Activated CD4-positive, alpha-beta memory T cell treated with anti-CD3 and anti-CD28 coated beads, Interleukin-2, amount 10 ng/mL, durations not matched to agents 7 days and 5 days (primary cell): ENCODE measurements at regions not wholly inside any gene's neighbourhood (a gene's known extent, or its start where the extent isn't known, plus 50 kb on each side); places are given as distances from the start of the nearest gene placed in this dataset.
"Not testable (repeated sequence)": the region's sequence is repeated elsewhere in the genome, so short reads cannot be mapped to it uniquely, and the experiment has no call there.

ENCODE experiments used
- CTCF ChIA-PET: fragments of 350-600 bp; sonication (Branson Sonifier 250); formaldehyde crosslinking; loops from one replicate; lab custom pipeline; 2021; ENCODE audit warnings: antibody characterized with exemption, inconsistent platforms; lab: Charles Lee
- POLR2A ChIA-PET: fragments of 350-600 bp; sonication (Branson Sonifier 250); formaldehyde crosslinking; loops from one replicate; lab custom pipeline; 2021; ENCODE audit warnings: antibody characterized with exemption; lab: Charles Lee
- DNase-seq: peaks from one replicate; pipeline ENCODE4 v3.0.0-alpha.2; 2020
- H3K27ac Mint-ChIP-seq: one replicate; pipeline ENCODE4 v1.8.0; 2021; ENCODE audit warnings: mild to moderate bottlenecking, mixed read lengths
- H3K27me3 Mint-ChIP-seq: one replicate; pipeline ENCODE4 v1.8.0; 2021; ENCODE audit warnings: mixed read lengths
- H3K36me3 Mint-ChIP-seq: one replicate; pipeline ENCODE4 v1.8.0; 2021; ENCODE audit warnings: low read depth, mixed read lengths
- H3K4me1 Mint-ChIP-seq: one replicate; pipeline ENCODE4 v1.8.0; 2021; ENCODE audit warnings: mixed read lengths
- H3K4me3 Mint-ChIP-seq: one replicate; pipeline ENCODE4 v1.8.0; 2021; ENCODE audit warnings: mild to moderate bottlenecking, mixed read lengths
- H3K9me3 Mint-ChIP-seq: one replicate; pipeline ENCODE4 v1.8.0; 2021; ENCODE audit warnings: mixed read lengths

- H3K9me3 Mint-ChIP-seq, H3K27ac Mint-ChIP-seq, H3K27me3 Mint-ChIP-seq, H3K4me3 Mint-ChIP-seq, CTCF ChIA-PET, H3K36me3 Mint-ChIP-seq, H3K4me1 Mint-ChIP-seq, POLR2A ChIA-PET, DNase-seq: not testable (repeated sequence)
These were observed 86.2 kb upstream of the ADCY2 start for GRCh38 chr5:7309715-7310114.

DNA sequence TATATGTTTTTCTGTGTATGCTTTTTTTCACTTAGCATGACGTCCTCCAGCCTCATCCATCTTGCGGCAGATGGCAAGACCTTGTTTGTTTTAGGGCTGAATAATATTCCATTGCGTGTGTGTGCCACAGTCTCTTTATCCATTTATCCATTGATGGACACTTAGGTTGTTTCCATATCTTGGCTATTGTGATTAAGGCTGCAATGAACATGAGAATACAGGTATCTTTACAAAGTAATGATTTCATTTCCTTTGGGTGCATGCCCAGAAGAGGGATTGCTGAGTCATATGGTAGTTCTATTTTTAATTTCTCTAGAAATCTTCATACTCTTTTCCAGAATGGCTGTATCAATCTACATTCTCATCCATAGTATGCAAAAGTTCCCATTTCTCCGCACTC is 85.3 kb upstream of the ADCY2 start:
- H3K9me3 Mint-ChIP-seq, H3K27ac Mint-ChIP-seq, H3K36me3 Mint-ChIP-seq, H3K4me1 Mint-ChIP-seq, H3K4me3 Mint-ChIP-seq, POLR2A ChIA-PET, CTCF ChIA-PET, H3K27me3 Mint-ChIP-seq, DNase-seq: not testable (repeated sequence)

- no peak overlapping the region for H3K27ac Mint-ChIP-seq
- no peak overlapping the region for H3K4me3 Mint-ChIP-seq
- no peak for DNase-seq
- no peaks in the 10 kb centered on the region for H3K27me3 Mint-ChIP-seq
- ChIA-PET POLR2A (no interaction called here), CTCF (no interaction called here)
- H3K4me1 Mint-ChIP-seq: no peaks in the 10 kb centered on the region
- no peaks in the 10 kb centered on the region for H3K36me3 Mint-ChIP-seq
- no peaks in the 10 kb centered on the region for H3K9me3 Mint-ChIP-seq
These were observed 80.8 kb upstream of the ADCY2 start for GRCh38 chr5:7315118-7315517.

DNA sequence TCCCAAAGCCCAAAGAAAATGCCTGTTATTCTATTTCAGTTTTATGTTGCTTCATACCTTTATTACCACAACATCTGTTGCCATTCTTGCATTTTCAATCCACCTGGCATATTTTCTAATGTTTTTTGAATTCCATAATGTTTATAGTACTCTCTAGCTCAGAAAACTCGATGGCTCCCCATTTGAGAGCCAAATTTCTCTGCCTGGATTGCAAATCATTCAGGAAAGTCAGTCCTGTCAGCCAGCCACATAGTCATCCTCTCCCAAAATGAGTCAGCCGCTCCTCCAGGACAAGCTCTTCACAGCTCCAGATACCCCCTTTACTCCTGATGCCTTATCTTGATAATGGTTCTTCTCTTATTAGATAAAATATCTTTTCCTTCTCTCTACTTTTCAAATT is 78.2 kb upstream of the ADCY2 start:
- Mint-ChIP-seq H3K36me3 (no peaks in the 10 kb centered on the region), H3K27ac (no peak overlapping the region), H3K9me3 (no peaks in the 10 kb centered on the region), H3K27me3 (no peaks in the 10 kb centered on the region), H3K4me1 (no peaks in the 10 kb centered on the region), H3K4me3 (no peak overlapping the region)
- no peak for DNase-seq
- CTCF ChIA-PET: no interaction called here
- POLR2A ChIA-PET: no interaction called here

DNA sequence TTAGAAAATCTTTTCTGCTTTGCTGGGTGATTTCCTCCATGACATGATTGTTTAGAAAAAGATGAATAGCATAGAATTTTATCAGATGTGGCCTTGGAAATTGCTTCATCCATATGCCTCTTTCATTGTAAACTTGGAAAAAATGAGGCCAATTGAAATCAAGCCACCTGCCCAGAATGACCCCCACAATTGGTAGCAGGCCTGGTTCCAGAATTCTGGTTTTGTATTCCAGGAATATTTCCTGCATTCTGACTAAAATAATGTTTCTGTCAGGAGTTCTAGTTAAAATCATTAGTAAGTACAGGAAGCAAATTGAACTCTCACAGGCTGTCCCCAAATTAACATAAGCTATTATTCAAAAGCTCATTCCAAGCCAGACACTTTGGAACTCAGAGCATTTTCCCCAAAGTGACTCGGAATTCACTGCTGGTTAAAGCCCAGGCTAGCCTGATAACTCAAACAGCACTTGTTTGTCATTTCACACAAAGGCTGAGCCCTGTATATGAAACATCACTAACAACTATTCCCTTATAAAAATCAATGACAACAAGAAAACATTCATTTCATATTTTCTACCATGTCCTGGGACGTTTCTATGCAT is 75.1 kb upstream of the ADCY2 start:
- Mint-ChIP-seq H3K9me3 (no peaks in the 10 kb centered on the region), H3K36me3 (no peaks in the 10 kb centered on the region), H3K27ac (no peak overlapping the region), H3K4me3 (no peak overlapping the region), H3K27me3 (no peaks in the 10 kb centered on the region), H3K4me1 (no peaks in the 10 kb centered on the region)
- DNase-seq: no peak
- POLR2A ChIA-PET: no interaction called here
- CTCF ChIA-PET: no interaction called here

GRCh38 chr5:7321724-7322123 is 74.2 kb upstream of the ADCY2 start:
- H3K4me1 Mint-ChIP-seq: no peaks in the 10 kb centered on the region
- no peak overlapping the region for H3K4me3 Mint-ChIP-seq
- H3K27ac Mint-ChIP-seq: no peak overlapping the region
- DNase-seq: no peak
- no peaks in the 10 kb centered on the region for H3K9me3 Mint-ChIP-seq
- ChIA-PET POLR2A (no interaction called here), CTCF (no interaction called here)
- no peaks in the 10 kb centered on the region for H3K36me3 Mint-ChIP-seq
- no peaks in the 10 kb centered on the region for H3K27me3 Mint-ChIP-seq

DNA sequence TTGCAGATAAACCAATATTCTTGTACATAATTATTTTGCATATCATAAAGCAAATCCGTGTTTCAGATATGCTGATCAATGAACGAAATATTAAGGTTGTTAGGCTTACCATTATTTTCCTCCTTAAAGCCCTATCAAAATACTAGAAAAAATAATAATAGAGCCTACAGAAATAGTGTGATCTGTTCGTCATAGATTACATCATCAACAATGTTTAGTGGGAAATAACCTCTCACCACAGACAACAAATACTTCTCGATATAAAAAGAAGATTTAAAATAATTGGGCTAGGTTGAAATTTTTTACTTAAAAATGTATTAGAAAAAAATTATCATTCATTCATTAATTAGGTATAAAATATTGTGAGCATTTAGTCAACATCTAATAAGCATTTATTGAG is 71.0 kb upstream of the ADCY2 start:
- no peaks in the 10 kb centered on the region for H3K27me3 Mint-ChIP-seq
- no peak overlapping the region for H3K4me3 Mint-ChIP-seq
- no peaks in the 10 kb centered on the region for H3K36me3 Mint-ChIP-seq
- no peaks in the 10 kb centered on the region for H3K4me1 Mint-ChIP-seq
- no peak overlapping the region for H3K27ac Mint-ChIP-seq
- POLR2A ChIA-PET: no interaction called here
- no peak for DNase-seq
- no peaks in the 10 kb centered on the region for H3K9me3 Mint-ChIP-seq
- CTCF ChIA-PET: no interaction called here

- Mint-ChIP-seq H3K4me3 (no peak overlapping the region), H3K36me3 (no peaks in the 10 kb centered on the region), H3K27ac (no peak overlapping the region), H3K9me3 (no peaks in the 10 kb centered on the region), H3K27me3 (no peaks in the 10 kb centered on the region), H3K4me1 (no peaks in the 10 kb centered on the region)
- DNase-seq: no peak
- ChIA-PET POLR2A (no interaction called here), CTCF (no interaction called here)
These were observed 69.7 kb upstream of the ADCY2 start for GRCh38 chr5:7325975-7326913.

DNA sequence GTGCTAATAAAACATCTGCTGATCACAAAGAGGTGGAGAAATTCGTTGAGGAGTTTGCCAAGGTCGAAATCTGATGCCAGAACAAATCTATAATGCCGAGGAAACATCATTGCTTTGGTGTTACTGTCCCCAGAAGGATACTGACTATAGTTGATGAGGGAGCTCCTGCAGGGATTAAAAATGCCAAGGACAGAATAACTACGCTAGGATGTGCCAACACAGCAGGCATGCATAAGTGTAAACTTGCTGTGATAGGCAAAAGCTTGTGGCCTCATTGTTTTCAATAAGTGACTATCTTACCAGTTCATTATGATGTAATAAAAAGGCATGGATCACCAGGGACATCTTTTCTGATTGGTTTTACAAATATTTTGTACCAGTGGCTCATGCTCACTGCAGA is 66.8 kb upstream of the ADCY2 start:
- ChIA-PET POLR2A (no interaction called here), CTCF (no interaction called here)
- no peak for DNase-seq
- Mint-ChIP-seq H3K4me1 (no peaks in the 10 kb centered on the region), H3K27me3 (no peaks in the 10 kb centered on the region), H3K36me3 (no peaks in the 10 kb centered on the region), H3K27ac (no peak overlapping the region), H3K9me3 (no peaks in the 10 kb centered on the region), H3K4me3 (no peak overlapping the region)

GRCh38 chr5:7329712-7330111 is 66.2 kb upstream of the ADCY2 start:
- DNase-seq: no peak
- Mint-ChIP-seq H3K27ac (no peak overlapping the region), H3K9me3 (no peaks in the 10 kb centered on the region), H3K4me1 (no peaks in the 10 kb centered on the region), H3K27me3 (no peaks in the 10 kb centered on the region), H3K4me3 (no peak overlapping the region), H3K36me3 (no peaks in the 10 kb centered on the region)
- ChIA-PET CTCF (no interaction called here), POLR2A (no interaction called here)

GRCh38 chr5:7330256-7330655 is 65.7 kb upstream of the ADCY2 start:
- DNase-seq: no peak
- Mint-ChIP-seq H3K36me3 (no peaks in the 10 kb centered on the region), H3K4me1 (no peaks in the 10 kb centered on the region), H3K27ac (no peak overlapping the region), H3K27me3 (no peaks in the 10 kb centered on the region), H3K9me3 (no peaks in the 10 kb centered on the region), H3K4me3 (no peak overlapping the region)
- POLR2A ChIA-PET: no interaction called here
- CTCF ChIA-PET: no interaction called here

- H3K36me3 Mint-ChIP-seq: no peaks in the 10 kb centered on the region
- no peaks in the 10 kb centered on the region for H3K27me3 Mint-ChIP-seq
- no peak for DNase-seq
- CTCF ChIA-PET: no interaction called here
- POLR2A ChIA-PET: no interaction called here
- H3K4me1 Mint-ChIP-seq: no peaks in the 10 kb centered on the region
- no peak overlapping the region for H3K4me3 Mint-ChIP-seq
- no peak overlapping the region for H3K27ac Mint-ChIP-seq
- H3K9me3 Mint-ChIP-seq: no peaks in the 10 kb centered on the region
These were observed 64.8 kb upstream of the ADCY2 start for GRCh38 chr5:7331131-7331530.
